ENCODE measurements at regions not wholly inside any gene's neighbourhood (a gene's known extent, or its start where the extent isn't known, plus 50 kb on each side); places are given as distances from the start of the nearest gene placed in this dataset.
"Not testable (repeated sequence)": the region's sequence is repeated elsewhere in the genome, so short reads cannot be mapped to it uniquely, and the experiment has no call there.

- DNase-seq: no peak
Observed at GRCh38 chr17:14593956-14594355, 293.1 kb downstream of the HS3ST3B1 start.

- no peak for DNase-seq
Observed at GRCh38 chr17:14590459-14591250, 289.8 kb downstream of the HS3ST3B1 start.

- DNase-seq: no peak
Observed at GRCh38 chr17:14585099-14585498, 284.2 kb downstream of the HS3ST3B1 start.

- no peak for DNase-seq
Observed at GRCh38 chr17:14582996-14583395, 282.1 kb downstream of the HS3ST3B1 start.

GRCh38 chr17:14581186-14581830 is 280.4 kb downstream of the HS3ST3B1 start:
- no peak for DNase-seq

- no peak for DNase-seq
Observed at GRCh38 chr17:14580499-14580898, 279.6 kb downstream of the HS3ST3B1 start.

- DNase-seq: no peak
Observed at GRCh38 chr17:14579716-14580115, 278.8 kb downstream of the HS3ST3B1 start.

GRCh38 chr17:14575471-14575953 is 274.6 kb downstream of the HS3ST3B1 start:
- DNase-seq: no peak

GRCh38 chr17:14560325-14560724 is 259.4 kb downstream of the HS3ST3B1 start:
- DNase-seq: not testable (repeated sequence)

- DNase-seq: no peak
Observed at GRCh38 chr17:14559264-14560119, 258.6 kb downstream of the HS3ST3B1 start.

- no peak for DNase-seq
Observed at GRCh38 chr17:14557480-14557879, 256.6 kb downstream of the HS3ST3B1 start.

- no peak for DNase-seq
Observed at GRCh38 chr17:14553847-14554246, 253.0 kb downstream of the HS3ST3B1 start.

GRCh38 chr17:14552306-14552705 is 251.4 kb downstream of the HS3ST3B1 start:
- DNase-seq: no peak

GRCh38 chr17:14547556-14547955 is 246.7 kb downstream of the HS3ST3B1 start:
- DNase-seq: no peak

- DNase-seq: no peak
Observed at GRCh38 chr17:14547016-14547415, 246.1 kb downstream of the HS3ST3B1 start.

GRCh38 chr17:14545156-14545906 is 244.4 kb downstream of the HS3ST3B1 start:
- no peak for DNase-seq

- no peak for DNase-seq
Observed at GRCh38 chr17:14541714-14542113, 240.8 kb downstream of the HS3ST3B1 start.

- no peak for DNase-seq
Observed at GRCh38 chr17:14539801-14540200, 238.9 kb downstream of the HS3ST3B1 start.

GRCh38 chr17:14532242-14532641 is 231.4 kb downstream of the HS3ST3B1 start:
- DNase-seq: not testable (repeated sequence)

GRCh38 chr17:14525551-14526455 is 224.9 kb downstream of the HS3ST3B1 start:
- DNase-seq: no peak

GRCh38 chr17:14522795-14523387 is 222.0 kb downstream of the HS3ST3B1 start:
- no peak for DNase-seq

All from stimulated activated naive CD4-positive, alpha-beta T cell (primary cell).